ENCODE measurements at regions not wholly inside any gene's neighbourhood (a gene's known extent, or its start where the extent isn't known, plus 50 kb on each side); places are given as distances from the start of the nearest gene placed in this dataset.

DNA sequence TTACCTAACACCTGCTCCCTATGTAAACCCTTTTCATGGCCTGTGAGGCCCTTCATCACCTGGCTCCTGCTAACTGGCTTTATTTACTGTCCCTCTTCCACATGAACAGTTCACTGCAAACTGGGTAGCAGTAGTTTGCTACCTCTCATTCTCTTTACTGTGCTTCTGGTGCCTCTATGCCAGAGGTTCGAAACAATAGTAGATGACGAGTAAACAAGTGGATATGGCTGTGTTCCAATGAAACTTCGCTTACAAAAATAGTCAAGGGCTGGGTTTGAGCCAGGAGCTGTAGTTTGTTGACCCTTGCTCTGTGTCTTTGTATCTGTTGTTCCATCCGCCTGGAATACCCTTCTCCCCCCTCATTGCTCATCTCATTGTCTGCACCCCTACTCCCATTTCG, 233.6 kb upstream of the RMST start:
- TF ChIP-seq, protein P1, sequence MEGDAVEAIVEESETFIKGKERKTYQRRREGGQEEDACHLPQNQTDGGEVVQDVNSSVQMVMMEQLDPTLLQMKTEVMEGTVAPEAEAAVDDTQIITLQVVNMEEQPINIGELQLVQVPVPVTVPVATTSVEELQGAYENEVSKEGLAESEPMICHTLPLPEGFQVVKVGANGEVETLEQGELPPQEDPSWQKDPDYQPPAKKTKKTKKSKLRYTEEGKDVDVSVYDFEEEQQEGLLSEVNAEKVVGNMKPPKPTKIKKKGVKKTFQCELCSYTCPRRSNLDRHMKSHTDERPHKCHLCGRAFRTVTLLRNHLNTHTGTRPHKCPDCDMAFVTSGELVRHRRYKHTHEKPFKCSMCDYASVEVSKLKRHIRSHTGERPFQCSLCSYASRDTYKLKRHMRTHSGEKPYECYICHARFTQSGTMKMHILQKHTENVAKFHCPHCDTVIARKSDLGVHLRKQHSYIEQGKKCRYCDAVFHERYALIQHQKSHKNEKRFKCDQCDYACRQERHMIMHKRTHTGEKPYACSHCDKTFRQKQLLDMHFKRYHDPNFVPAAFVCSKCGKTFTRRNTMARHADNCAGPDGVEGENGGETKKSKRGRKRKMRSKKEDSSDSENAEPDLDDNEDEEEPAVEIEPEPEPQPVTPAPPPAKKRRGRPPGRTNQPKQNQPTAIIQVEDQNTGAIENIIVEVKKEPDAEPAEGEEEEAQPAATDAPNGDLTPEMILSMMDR (IDR thresholded peaks at IDR 0.05; ENCODE audit: low read depth, low read length, poor library complexity, severe bottlenecking): no peak
- no peak for TF ChIP-seq EZH2phosphoT487 (IDR thresholded peaks at IDR 0.05; ENCODE audit: borderline replicate concordance, low read length)

All from DOHH2 (cell line).